Chondrocyte (in vitro differentiated cells): ENCODE measurements at regions not wholly inside any gene's neighbourhood (a gene's known extent, or its start where the extent isn't known, plus 50 kb on each side); places are given as distances from the start of the nearest gene placed in this dataset.
"Not testable (repeated sequence)": the region's sequence is repeated elsewhere in the genome, so short reads cannot be mapped to it uniquely, and the experiment has no call there.

ENCODE experiments used
- DNase-seq: peaks from one replicate; pipeline ENCODE4 v3.0.0; 2021; ENCODE audit warnings: mixed read lengths, low spot score
- H3K27ac Mint-ChIP-seq: one replicate; pipeline ENCODE4 v1.8.0; 2021; ENCODE audit warnings: mild to moderate bottlenecking, moderate library complexity, mixed read lengths; ENCODE audit not compliant: unreplicated experiment
- H3K27me3 Mint-ChIP-seq: 2 replicates; pipeline ENCODE4 v1.8.0; 2021; ENCODE audit warnings: low read depth, mixed read lengths
- H3K36me3 Mint-ChIP-seq: 2 replicates; pipeline ENCODE4 v1.8.0; 2021; ENCODE audit warnings: low read depth, mixed read lengths
- H3K4me1 Mint-ChIP-seq: 2 replicates; pipeline ENCODE4 v1.8.0; 2021; ENCODE audit warnings: low read depth, mild to moderate bottlenecking, mixed read lengths
- H3K4me3 Mint-ChIP-seq: one replicate; pipeline ENCODE4 v1.8.0; 2021; ENCODE audit warnings: mild to moderate bottlenecking, moderate library complexity, mixed read lengths; ENCODE audit not compliant: unreplicated experiment
- H3K9me3 Mint-ChIP-seq: 2 replicates; pipeline ENCODE4 v1.8.0; 2021; ENCODE audit warnings: low read depth, mixed read lengths
- TF ChIP-seq, protein P1 (sequence below): fragments of 200-600 bp; sonication (generic); IDR thresholded peaks from 2 replicates; pipeline ENCODE4 v1.5.0; 2021; ENCODE audit warnings: antibody characterized with exemption, mild to moderate bottlenecking, moderate library complexity

DNA sequence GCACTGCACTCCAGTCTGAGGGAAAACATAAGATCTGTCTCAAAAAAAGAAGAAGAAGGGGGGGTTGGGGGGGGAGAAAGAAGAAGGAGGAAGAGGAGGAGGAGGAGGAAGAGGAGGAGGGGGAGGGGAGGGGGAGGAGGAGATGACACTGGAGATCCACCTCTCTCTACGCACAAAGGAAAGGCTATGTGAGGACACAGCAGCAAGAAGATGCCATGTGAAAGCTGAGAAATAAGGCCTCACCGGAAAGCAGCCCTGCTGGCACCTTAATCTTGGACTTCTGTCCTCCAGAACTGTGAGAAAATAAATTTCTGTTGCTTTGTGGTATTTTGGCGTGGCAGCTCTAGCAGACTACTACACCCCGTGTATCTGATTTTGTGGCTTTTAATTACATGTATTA is 477.9 kb downstream of the MED13L start:
- Mint-ChIP-seq H3K4me3 (no peak overlapping the region), H3K9me3 (peaks cover 2% of the 10 kb centered on the region), H3K4me1 (no peaks in the 10 kb centered on the region), H3K27ac (no peak overlapping the region), H3K36me3 (no peaks in the 10 kb centered on the region), H3K27me3 (peaks cover 2% of the 10 kb centered on the region)
- TF ChIP-seq, protein P1, sequence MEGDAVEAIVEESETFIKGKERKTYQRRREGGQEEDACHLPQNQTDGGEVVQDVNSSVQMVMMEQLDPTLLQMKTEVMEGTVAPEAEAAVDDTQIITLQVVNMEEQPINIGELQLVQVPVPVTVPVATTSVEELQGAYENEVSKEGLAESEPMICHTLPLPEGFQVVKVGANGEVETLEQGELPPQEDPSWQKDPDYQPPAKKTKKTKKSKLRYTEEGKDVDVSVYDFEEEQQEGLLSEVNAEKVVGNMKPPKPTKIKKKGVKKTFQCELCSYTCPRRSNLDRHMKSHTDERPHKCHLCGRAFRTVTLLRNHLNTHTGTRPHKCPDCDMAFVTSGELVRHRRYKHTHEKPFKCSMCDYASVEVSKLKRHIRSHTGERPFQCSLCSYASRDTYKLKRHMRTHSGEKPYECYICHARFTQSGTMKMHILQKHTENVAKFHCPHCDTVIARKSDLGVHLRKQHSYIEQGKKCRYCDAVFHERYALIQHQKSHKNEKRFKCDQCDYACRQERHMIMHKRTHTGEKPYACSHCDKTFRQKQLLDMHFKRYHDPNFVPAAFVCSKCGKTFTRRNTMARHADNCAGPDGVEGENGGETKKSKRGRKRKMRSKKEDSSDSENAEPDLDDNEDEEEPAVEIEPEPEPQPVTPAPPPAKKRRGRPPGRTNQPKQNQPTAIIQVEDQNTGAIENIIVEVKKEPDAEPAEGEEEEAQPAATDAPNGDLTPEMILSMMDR: no peak
- DNase-seq: no peak

DNA sequence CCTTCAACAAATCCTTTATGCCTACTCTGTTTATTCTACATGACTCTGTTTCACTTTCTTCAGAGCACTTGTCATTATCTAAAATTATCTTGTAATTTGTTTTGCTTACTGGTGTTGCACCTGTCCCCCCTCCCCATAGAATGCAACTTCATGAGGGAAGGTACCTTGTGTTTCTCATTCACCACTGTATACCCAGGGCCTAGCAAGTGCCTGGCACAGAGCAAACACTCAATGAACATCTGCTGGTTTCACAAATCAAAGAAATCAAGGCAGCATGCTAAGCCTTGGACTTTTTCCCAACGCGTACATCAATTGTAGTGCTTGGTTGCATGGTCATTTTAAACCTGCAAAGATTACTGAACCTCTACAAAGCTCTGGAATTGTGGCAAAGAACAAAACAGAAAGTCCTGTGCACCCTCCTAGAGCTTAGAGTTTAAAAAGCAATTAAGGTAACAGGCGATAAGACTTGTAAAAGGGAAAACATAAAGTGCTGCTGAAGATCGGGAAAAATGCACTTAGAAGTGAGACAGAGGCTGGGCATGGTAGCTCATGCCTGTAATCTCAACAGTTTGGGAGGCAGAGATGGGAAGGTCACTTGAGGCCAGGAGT is 479.1 kb downstream of the MED13L start:
- TF ChIP-seq, protein P1: no peak
- Mint-ChIP-seq H3K9me3 (peaks cover 2% of the 10 kb centered on the region), H3K4me3 (no peak overlapping the region)

DNA sequence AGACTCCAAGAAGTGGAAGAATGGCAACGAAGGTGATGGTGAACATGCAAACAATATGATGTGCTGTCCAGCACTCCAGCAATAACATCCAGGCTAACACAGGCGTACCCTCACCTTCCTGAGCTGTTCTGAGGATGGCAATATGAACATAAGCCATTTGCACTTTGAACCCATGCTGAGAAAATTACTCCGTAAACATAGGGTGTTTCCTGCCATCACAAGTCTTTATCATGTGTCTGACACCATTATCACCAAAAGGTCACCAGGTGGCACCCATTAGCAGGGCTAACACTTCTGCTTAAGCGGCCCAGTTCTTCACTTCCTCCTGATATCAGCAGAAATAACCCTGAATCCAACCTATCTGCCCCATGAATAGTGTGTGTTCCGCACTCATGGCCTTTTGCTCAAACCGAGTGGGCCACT is 482.8 kb downstream of the MED13L start:
- no peaks in the 10 kb centered on the region for H3K36me3 Mint-ChIP-seq
- no peaks in the 10 kb centered on the region for H3K4me1 Mint-ChIP-seq
- TF ChIP-seq, protein P1: no peak
- H3K4me3 Mint-ChIP-seq: no peak overlapping the region
- H3K27ac Mint-ChIP-seq: no peak overlapping the region
- H3K9me3 Mint-ChIP-seq: no peaks in the 10 kb centered on the region
- DNase-seq: no peak
- no peaks in the 10 kb centered on the region for H3K27me3 Mint-ChIP-seq

More for the DNA sequence above, 479.1 kb downstream of the MED13L start:
- DNase-seq: no peak
- no peaks in the 10 kb centered on the region for H3K4me1 Mint-ChIP-seq
- no peak overlapping the region for H3K27ac Mint-ChIP-seq
- H3K27me3 Mint-ChIP-seq: peaks cover 2% of the 10 kb centered on the region
- no peaks in the 10 kb centered on the region for H3K36me3 Mint-ChIP-seq

DNA sequence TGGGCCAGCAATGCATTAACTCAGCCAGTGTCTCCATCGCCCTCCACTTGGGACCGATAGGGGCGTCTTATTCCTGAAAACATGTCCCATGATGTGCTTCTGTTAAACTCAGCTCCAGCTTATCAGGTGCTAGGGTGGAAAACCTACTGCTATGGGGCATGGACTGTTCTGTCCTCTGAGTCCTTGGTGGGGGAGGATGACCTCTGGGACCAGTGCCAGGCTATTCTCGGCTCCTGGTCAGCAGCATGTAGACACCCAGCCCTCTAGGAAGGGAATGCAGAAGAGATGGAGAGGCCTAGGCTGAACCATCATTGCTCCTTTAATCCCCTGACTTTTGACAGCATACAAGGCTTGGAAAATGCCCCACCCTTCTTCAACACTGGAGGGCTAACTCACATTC is 486.2 kb downstream of the MED13L start:
- Mint-ChIP-seq H3K27me3 (no peaks in the 10 kb centered on the region), H3K36me3 (no peaks in the 10 kb centered on the region), H3K9me3 (peaks cover 2% of the 10 kb centered on the region), H3K4me3 (no peak overlapping the region), H3K27ac (no peak overlapping the region), H3K4me1 (no peaks in the 10 kb centered on the region)
- TF ChIP-seq, protein P1: no peak
- DNase-seq: no peak

DNA sequence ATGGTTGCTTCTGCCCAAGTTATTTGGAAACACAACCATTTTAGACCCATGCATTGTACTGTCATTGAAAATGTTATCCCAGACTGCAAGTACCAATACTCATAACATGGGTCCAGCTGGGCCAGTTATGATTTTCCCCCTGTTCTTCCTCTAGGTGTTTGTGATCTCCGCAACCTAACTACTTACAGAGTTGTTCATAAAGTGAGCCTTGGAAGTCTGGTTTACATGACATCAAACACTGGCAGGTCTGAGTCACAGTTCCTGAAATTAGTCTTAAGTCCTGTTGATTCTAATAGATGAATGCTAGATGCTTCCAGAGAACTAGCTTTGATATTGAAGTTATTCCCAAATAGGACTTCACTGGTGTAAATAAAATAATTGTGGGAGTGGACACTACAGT is 487.0 kb downstream of the MED13L start:
- no peaks in the 10 kb centered on the region for H3K27me3 Mint-ChIP-seq
- no peaks in the 10 kb centered on the region for H3K36me3 Mint-ChIP-seq
- H3K27ac Mint-ChIP-seq: no peak overlapping the region
- TF ChIP-seq, protein P1: no peak
- H3K4me3 Mint-ChIP-seq: no peak overlapping the region
- peaks cover 6% of the 10 kb centered on the region for H3K9me3 Mint-ChIP-seq
- H3K4me1 Mint-ChIP-seq: no peaks in the 10 kb centered on the region
- DNase-seq: no peak

DNA sequence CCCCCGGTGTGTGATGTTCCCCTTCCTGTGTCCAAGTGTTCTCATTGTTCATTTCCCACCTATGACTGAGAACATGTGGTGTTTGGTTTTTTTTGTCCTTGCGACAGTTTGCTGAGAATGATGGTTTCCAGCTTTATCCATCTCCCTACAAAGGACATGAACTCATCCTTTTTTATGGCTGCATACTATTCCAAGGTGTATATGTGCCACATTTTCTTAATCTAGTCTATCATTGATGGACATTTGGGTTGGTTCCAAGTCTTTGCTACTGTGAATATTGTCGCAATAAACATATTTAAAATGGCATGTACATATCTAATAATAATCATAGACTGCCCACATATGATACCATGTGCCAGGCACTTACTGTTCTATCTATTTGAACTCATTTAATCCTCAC is 491.0 kb downstream of the MED13L start:
- not testable (repeated sequence) for H3K27ac Mint-ChIP-seq, DNase-seq, H3K36me3 Mint-ChIP-seq, H3K4me1 Mint-ChIP-seq, H3K4me3 Mint-ChIP-seq, H3K27me3 Mint-ChIP-seq
- H3K9me3 Mint-ChIP-seq: peaks cover 27% of the 10 kb centered on the region
